B cell (primary cell): ENCODE measurements at regions not wholly inside any gene's neighbourhood (a gene's known extent, or its start where the extent isn't known, plus 50 kb on each side); places are given as distances from the start of the nearest gene placed in this dataset.

Experiments used
- ATAC-seq: fragments of 200-7000 bp; cut with Tn5 transposase; one replicate; pipeline ENCODE4 v1.10.0; 2021; ENCODE audit warnings: low read depth, mild to moderate bottlenecking, moderate number of reproducible peaks, moderate library complexity
- CTCF ChIA-PET: fragments of 350-600 bp; sonication (Branson Sonifier 250); formaldehyde crosslinking; loops from one replicate; lab custom pipeline; 2021; ENCODE audit warnings: antibody characterized with exemption, inconsistent platforms; lab: Charles Lee
- POLR2A ChIA-PET: fragments of 350-600 bp; sonication (Branson Sonifier 250); formaldehyde crosslinking; loops from one replicate; lab custom pipeline; 2021; ENCODE audit warnings: antibody characterized with exemption; lab: Charles Lee
- DNase-seq: peaks from one replicate; pipeline ENCODE4 v3.0.0; 2013
- H2AFZ ChIP-seq: 2 replicates; pipeline ENCODE4 v1.6.1; 2012; ENCODE audit warnings: mild to moderate bottlenecking, low read depth, low read length; ENCODE audit not compliant: insufficient read depth, poor library complexity, severe bottlenecking
- H3K27ac ChIP-seq, 2 donors: 1 replicate in 1 of 2; 2 replicates in 1 of 2; pipeline ENCODE4 v1.5.1; 2012 to 2013; ENCODE audit warnings: low read length in 2 of 2, mild to moderate bottlenecking in 2 of 2, moderate library complexity in 1 of 2
- H3K27me3 ChIP-seq, 4 experiments: fragments of 200-600 bp in 1 of 4; sonication (generic) in 1 of 4; replicated peaks in 1 of 4; 1 replicate in 2 of 4; 2 replicates in 2 of 4; pipeline versions ENCODE4 v1.6.1 to v1.7.0; 2013 to 2016; ENCODE audit warnings: low read length in 3 of 4, mild to moderate bottlenecking in 2 of 4, mixed read lengths in 1 of 4, moderate library complexity in 1 of 4; ENCODE audit not compliant: insufficient read depth in 4 of 4, control insufficient read depth in 3 of 4; ENCODE audit errors: control extremely low read depth in 1 of 4
- H3K36me3 ChIP-seq, 2 experiments: replicated peaks in 1 of 2; 1 replicate in 1 of 2; 2 replicates in 1 of 2; pipeline versions ENCODE4 v1.6.1 to v1.7.1; 2013; ENCODE audit warnings: low read length in 1 of 2; ENCODE audit not compliant: insufficient read depth in 2 of 2, control insufficient read depth in 1 of 2; ENCODE audit errors: control extremely low read depth in 1 of 2, extremely low read depth in 1 of 2
- H3K4me1 ChIP-seq, 2 donors: fragments of 200-600 bp in 1 of 2; sonication (generic) in 1 of 2; 1 replicate in 1 of 2; 2 replicates in 1 of 2; pipeline versions ENCODE4 v1.5.1 to v1.6.1; 2013 to 2017; ENCODE audit warnings: low read length in 2 of 2; ENCODE audit not compliant: control insufficient read depth in 2 of 2, insufficient read depth in 2 of 2
- H3K4me2 ChIP-seq: replicated peaks from 2 replicates; pipeline ENCODE3; 2012; ENCODE audit warnings: mild to moderate bottlenecking, low read depth, low read length; ENCODE audit not compliant: poor library complexity, severe bottlenecking
- H3K4me3 ChIP-seq, 5 experiments: fragments of 200-600 bp in 1 of 5; sonication (generic) in 1 of 5; 1 replicate in 3 of 5; 2 replicates in 2 of 5; pipeline versions ENCODE4 v1.5.1 to v1.7.0; 2011 to 2016; ENCODE audit warnings: low read length in 4 of 5, mild to moderate bottlenecking in 4 of 5, low read depth in 2 of 5, control low read depth in 1 of 5, moderate library complexity in 1 of 5; ENCODE audit not compliant: insufficient read depth in 1 of 5; ENCODE audit errors: control extremely low read depth in 1 of 5, extremely low read depth in 1 of 5
- H3K79me2 ChIP-seq: fragments of 200-600 bp; sonication (generic); one replicate; pipeline ENCODE4 v1.6.0; 2016; ENCODE audit warnings: low read length; ENCODE audit not compliant: control insufficient read depth, insufficient read depth
- H3K9ac ChIP-seq: fragments of 200-600 bp; sonication (generic); 2 replicates; pipeline ENCODE4 v1.6.1; 2017; ENCODE audit warnings: mild to moderate bottlenecking, low read length, moderate library complexity
- H3K9me3 ChIP-seq, 3 donors: one replicate each; pipeline versions ENCODE4 v1.6.1 to v1.7.1; 2013; ENCODE audit warnings: low read length in 2 of 3; ENCODE audit not compliant: control insufficient read depth in 2 of 3, insufficient read depth in 1 of 3; ENCODE audit errors: control extremely low read depth in 1 of 3
- H4K20me1 ChIP-seq: 2 replicates; pipeline ENCODE4 v1.6.0; 2012; ENCODE audit warnings: mild to moderate bottlenecking, low read length; ENCODE audit not compliant: insufficient read depth, control insufficient read depth, poor library complexity, severe bottlenecking
- H3K27ac Mint-ChIP-seq: one replicate; pipeline ENCODE4 v1.8.0; 2021; ENCODE audit warnings: mixed read lengths
- H3K27me3 Mint-ChIP-seq: one replicate; pipeline ENCODE4 v1.8.0; 2021; ENCODE audit warnings: mixed read lengths
- H3K4me1 Mint-ChIP-seq: one replicate; pipeline ENCODE4 v1.8.0; 2021; ENCODE audit warnings: mixed read lengths
- H3K4me3 Mint-ChIP-seq: one replicate; pipeline ENCODE4 v1.8.0; 2021; ENCODE audit warnings: mixed read lengths
- H3K9me3 Mint-ChIP-seq: one replicate; pipeline ENCODE4 v1.8.0; 2022; ENCODE audit warnings: mixed read lengths; ENCODE audit not compliant: insufficient read depth
- EZH2 ChIP-seq: IDR thresholded peaks from 2 replicates; pipeline ENCODE4 v1.6.1; 2012; ENCODE audit warnings: borderline replicate concordance, low read depth, mild to moderate bottlenecking, moderate library complexity, low read length; ENCODE audit not compliant: insufficient read depth, poor library complexity, severe bottlenecking
- WGBS: methylation state at CpG from one replicate; pipeline ENCODE4 v1.1.5; 2013; ENCODE audit warnings: missing lambda C conversion rate; ENCODE audit not compliant: insufficient coverage; 5-methylcytosine and 5-hydroxymethylcytosine counted together
- intact Hi-C: fragments of 100-400 bp; cut with micrococcal nuclease; formaldehyde crosslinking; loops from one replicate; pipeline ENCODE4 v1.10.0; 2022
- TF ChIP-seq, protein P1 (sequence below): fragments of 200-600 bp; IDR thresholded peaks from one replicate; pipeline ENCODE4 v1.8.0; 2022; ENCODE audit warnings: antibody characterized with exemption, mild to moderate bottlenecking

DNA sequence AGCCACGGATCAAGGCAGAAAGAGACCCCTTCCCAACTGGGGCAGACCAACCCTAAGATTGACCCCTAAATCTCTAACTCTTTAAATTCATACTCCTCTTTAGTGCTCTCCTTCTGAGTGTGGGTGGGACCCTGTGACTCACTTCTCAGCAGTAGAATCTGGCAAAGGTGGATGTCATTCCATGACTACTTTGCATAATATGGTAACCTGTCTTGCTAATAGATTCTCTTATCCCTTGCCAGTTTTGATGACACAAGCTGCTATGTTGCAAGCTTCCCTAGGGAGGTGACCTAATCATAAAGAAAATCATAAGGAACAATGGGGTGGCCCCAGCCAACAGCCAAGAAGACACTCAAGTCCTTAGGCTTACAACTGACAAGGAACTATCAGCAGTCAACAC lies 155.4 kb upstream of the VWC2 start:
- ChIA-PET CTCF (no interaction called here), POLR2A (no interaction called here)
- intact Hi-C loops = no loop called here
- ATAC-seq (no peak), DNase-seq (no peak)
- Mint-ChIP-seq H3K9me3 (peaks cover 3% of the 10 kb centered on the region), H3K27me3 (no peaks in the 10 kb centered on the region), H3K4me1 (no peaks in the 10 kb centered on the region), H3K4me3 (no peak overlapping the region), H3K27ac (no peak overlapping the region)
- no peaks in the 10 kb centered on the region for H4K20me1 ChIP-seq
- no peaks in the 10 kb centered on the region for H3K36me3 ChIP-seq
- no peak overlapping the region for H3K9ac ChIP-seq
- TF ChIP-seq EZH2 = no peak
- TF ChIP-seq, protein P1, sequence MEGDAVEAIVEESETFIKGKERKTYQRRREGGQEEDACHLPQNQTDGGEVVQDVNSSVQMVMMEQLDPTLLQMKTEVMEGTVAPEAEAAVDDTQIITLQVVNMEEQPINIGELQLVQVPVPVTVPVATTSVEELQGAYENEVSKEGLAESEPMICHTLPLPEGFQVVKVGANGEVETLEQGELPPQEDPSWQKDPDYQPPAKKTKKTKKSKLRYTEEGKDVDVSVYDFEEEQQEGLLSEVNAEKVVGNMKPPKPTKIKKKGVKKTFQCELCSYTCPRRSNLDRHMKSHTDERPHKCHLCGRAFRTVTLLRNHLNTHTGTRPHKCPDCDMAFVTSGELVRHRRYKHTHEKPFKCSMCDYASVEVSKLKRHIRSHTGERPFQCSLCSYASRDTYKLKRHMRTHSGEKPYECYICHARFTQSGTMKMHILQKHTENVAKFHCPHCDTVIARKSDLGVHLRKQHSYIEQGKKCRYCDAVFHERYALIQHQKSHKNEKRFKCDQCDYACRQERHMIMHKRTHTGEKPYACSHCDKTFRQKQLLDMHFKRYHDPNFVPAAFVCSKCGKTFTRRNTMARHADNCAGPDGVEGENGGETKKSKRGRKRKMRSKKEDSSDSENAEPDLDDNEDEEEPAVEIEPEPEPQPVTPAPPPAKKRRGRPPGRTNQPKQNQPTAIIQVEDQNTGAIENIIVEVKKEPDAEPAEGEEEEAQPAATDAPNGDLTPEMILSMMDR = no peak
- H3K4me1 ChIP-seq = no peaks in the 10 kb centered on the region
- H3K9me3 ChIP-seq = peaks cover 0 to 5% (median 0%) of the 10 kb centered on the region in 3 donors
- no peak overlapping the region for H3K4me3 ChIP-seq
- no peaks in the 10 kb centered on the region for H3K27me3 ChIP-seq
- no peak overlapping the region for H3K27ac ChIP-seq
- WGBS = no CpG with 5 or more reads among the region's 1 CpG
- H2AFZ ChIP-seq = no peak overlapping the region
- H3K4me2 ChIP-seq = no peak overlapping the region
- no peaks in the 10 kb centered on the region for H3K79me2 ChIP-seq

DNA sequence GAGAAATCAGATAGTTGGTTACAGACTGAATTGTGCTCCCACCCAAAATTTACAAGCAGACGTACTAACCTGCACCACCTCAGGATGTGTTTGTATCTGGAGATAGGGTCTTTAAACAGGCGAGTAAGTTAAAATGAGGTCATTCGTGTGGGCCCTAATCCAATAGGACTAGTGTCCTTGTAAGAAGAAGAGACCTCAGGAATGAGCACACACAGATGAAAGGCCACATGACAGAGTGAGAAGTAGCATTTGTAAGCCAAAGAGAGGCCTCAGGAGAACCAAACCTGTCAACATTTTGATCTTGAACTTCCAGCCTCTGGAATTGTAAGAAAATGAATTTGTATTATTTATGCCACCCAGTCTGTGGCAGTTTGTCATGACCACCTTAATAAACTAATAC lies 149.5 kb upstream of the VWC2 start:
- ChIA-PET CTCF (no interaction called here), POLR2A (no interaction called here)
- intact Hi-C loops = no loop called here
- no peak overlapping the region for H3K9ac ChIP-seq
- H3K4me2 ChIP-seq = no peak overlapping the region
- no peaks in the 10 kb centered on the region for H3K4me1 Mint-ChIP-seq
- peaks cover 0 to 2% (median 0%) of the 10 kb centered on the region in 3 donors for H3K9me3 ChIP-seq
- H4K20me1 ChIP-seq = no peaks in the 10 kb centered on the region
- ATAC-seq = no peak
- H3K79me2 ChIP-seq = no peaks in the 10 kb centered on the region
- no peak for DNase-seq
- peaks cover 3% of the 10 kb centered on the region for H3K9me3 Mint-ChIP-seq
- H3K27ac Mint-ChIP-seq = no peak overlapping the region
- no peaks in the 10 kb centered on the region for H3K27me3 Mint-ChIP-seq
- no peak overlapping the region for H2AFZ ChIP-seq
- TF ChIP-seq, protein P1 = no peak
- no peak for TF ChIP-seq EZH2
- no CpG with 5 or more reads among the region's 3 CpGs for WGBS
- no peaks in the 10 kb centered on the region for H3K36me3 ChIP-seq
- no peak overlapping the region for H3K27ac ChIP-seq
- no peaks in the 10 kb centered on the region for H3K4me1 ChIP-seq
- H3K27me3 ChIP-seq = no peaks in the 10 kb centered on the region
- no peak overlapping the region for H3K4me3 Mint-ChIP-seq
- no peak overlapping the region for H3K4me3 ChIP-seq
